ENCODE measurements at regions not wholly inside any gene's neighbourhood (a gene's known extent, or its start where the extent isn't known, plus 50 kb on each side); places are given as distances from the start of the nearest gene placed in this dataset.

GRCh38 chr4:71181332-71181731, 157.5 kb upstream of the SLC4A4 start:
- ChIA-PET CTCF (no interaction called here), POLR2A (no interaction called here)
- DNase-seq: no peak
- no CpG with 5 or more reads among the region's 1 CpG for WGBS (ENCODE audit: insufficient coverage)
- H3K9me3 ChIP-seq (ENCODE audit: control extremely low read depth in 1 of 5, control insufficient read depth in 4 of 5, insufficient read depth in 2 of 5, low read depth in 1 of 5, low read length in 4 of 5): no peaks in the 10 kb centered on the region
- H3K27me3 ChIP-seq (replicated peaks in 2 of 5; ENCODE audit: control insufficient read depth in 4 of 5, insufficient read depth in 5 of 5, low read length in 4 of 5): peaks cover 4 to 19% (median 6%) of the 10 kb centered on the region in 5 experiments
- H3K4me1 ChIP-seq (ENCODE audit: control extremely low read depth in 1 of 4, control insufficient read depth in 4 of 4, insufficient read depth in 4 of 4, low read length in 3 of 4): peaks cover 0 to 6% (median 2%) of the 10 kb centered on the region in 4 experiments
- no peak overlapping the region for H3K27ac ChIP-seq (ENCODE audit: insufficient read depth in 1 of 2, low read depth in 1 of 2, low read length in 2 of 2, poor library complexity in 1 of 2, severe bottlenecking in 2 of 2)
- H3K36me3 ChIP-seq (ENCODE audit: control insufficient read depth in 4 of 4, insufficient read depth in 4 of 4, low read length in 3 of 4): no peaks in the 10 kb centered on the region
- no peak overlapping the region for H3K4me3 ChIP-seq (ENCODE audit: control insufficient read depth in 1 of 7, extremely low read depth in 1 of 7, insufficient read depth in 4 of 7, low read depth in 2 of 7, low read length in 6 of 7)

- H3K4me1 ChIP-seq (ENCODE audit: control extremely low read depth in 1 of 4, control insufficient read depth in 4 of 4, insufficient read depth in 4 of 4, low read length in 3 of 4): peaks cover 8 to 21% (median 19%) of the 10 kb centered on the region in 4 experiments
- no peak overlapping the region for H3K4me3 ChIP-seq (ENCODE audit: control insufficient read depth in 1 of 7, extremely low read depth in 1 of 7, insufficient read depth in 4 of 7, low read depth in 2 of 7, low read length in 6 of 7)
- peak; percentile 75 to 87 (median 85) for DNase-seq
- CTCF ChIA-PET: interaction anchor here (0.9 to 1.8 kb wide), 6 partner anchors 17 to 531 kb away, joined by 3 to 7 read pairs (median 3); no protein-coding TSS in a partner anchor
- POLR2A ChIA-PET: no interaction called here
- 34% methylated on average over 8 of the region's 10 CpGs for WGBS (ENCODE audit: insufficient coverage)
- no peaks in the 10 kb centered on the region for H3K36me3 ChIP-seq (ENCODE audit: control insufficient read depth in 4 of 4, insufficient read depth in 4 of 4, low read length in 3 of 4)
- H3K27me3 ChIP-seq (replicated peaks in 2 of 5; ENCODE audit: control insufficient read depth in 4 of 5, insufficient read depth in 5 of 5, low read length in 4 of 5): peaks cover 4 to 32% (median 15%) of the 10 kb centered on the region in 5 experiments
- no peaks in the 10 kb centered on the region for H3K9me3 ChIP-seq (ENCODE audit: control extremely low read depth in 1 of 5, control insufficient read depth in 4 of 5, insufficient read depth in 2 of 5, low read depth in 1 of 5, low read length in 4 of 5)
- H3K27ac ChIP-seq (ENCODE audit: insufficient read depth in 1 of 2, low read depth in 1 of 2, low read length in 2 of 2, poor library complexity in 1 of 2, severe bottlenecking in 2 of 2): no peak overlapping the region
These were observed 154.5 kb upstream of the SLC4A4 start for GRCh38 chr4:71184195-71184781.

GRCh38 chr4:71185037-71185436, 153.8 kb upstream of the SLC4A4 start:
- CTCF ChIA-PET: interaction anchor here (0.9 to 1.8 kb wide), 6 partner anchors 17 to 530 kb away, joined by 3 to 6 read pairs (median 3); no protein-coding TSS in a partner anchor

GRCh38 chr4:71186257-71186565, 152.6 kb upstream of the SLC4A4 start:
- Histone ChIP-seq H3K9me3 (ENCODE audit: control extremely low read depth in 1 of 5, control insufficient read depth in 4 of 5, insufficient read depth in 2 of 5, low read depth in 1 of 5, low read length in 4 of 5) (no peaks in the 10 kb centered on the region), H3K4me1 (ENCODE audit: control extremely low read depth in 1 of 4, control insufficient read depth in 4 of 4, insufficient read depth in 4 of 4, low read length in 3 of 4) (peaks cover 8 to 21% (median 19%) of the 10 kb centered on the region in 4 experiments), H3K36me3 (ENCODE audit: control insufficient read depth in 4 of 4, insufficient read depth in 4 of 4, low read length in 3 of 4) (no peaks in the 10 kb centered on the region), H3K27ac (ENCODE audit: insufficient read depth in 1 of 2, low read depth in 1 of 2, low read length in 2 of 2, poor library complexity in 1 of 2, severe bottlenecking in 2 of 2) (no peak overlapping the region), H3K27me3 (replicated peaks in 2 of 5; ENCODE audit: control insufficient read depth in 4 of 5, insufficient read depth in 5 of 5, low read length in 4 of 5) (peaks cover 4 to 32% (median 15%) of the 10 kb centered on the region in 5 experiments), H3K4me3 (ENCODE audit: control insufficient read depth in 1 of 7, extremely low read depth in 1 of 7, insufficient read depth in 4 of 7, low read depth in 2 of 7, low read length in 6 of 7) (peak overlapping the region; percentile 53 to 85 (median 79))
- ChIA-PET POLR2A (no interaction called here), CTCF (interaction anchor here (0.8 to 1.4 kb wide), 3 partner anchors 8 to 135 kb away, joined by 3 to 4 read pairs (median 3); no protein-coding TSS in a partner anchor)
- 13% methylated on average over 3 of the region's 11 CpGs for WGBS (ENCODE audit: insufficient coverage)
- DNase-seq: no peak

More at GRCh38 chr4:71185037-71185436, 153.8 kb upstream of the SLC4A4 start:
- H3K27ac ChIP-seq (ENCODE audit: insufficient read depth in 1 of 2, low read depth in 1 of 2, low read length in 2 of 2, poor library complexity in 1 of 2, severe bottlenecking in 2 of 2): no peak overlapping the region
- POLR2A ChIA-PET: interaction anchor here (0.6 kb wide), 1 partner anchor 257 kb away, joined by 3 read pairs; no protein-coding TSS in a partner anchor
- H3K4me3 ChIP-seq (ENCODE audit: control insufficient read depth in 1 of 7, extremely low read depth in 1 of 7, insufficient read depth in 4 of 7, low read depth in 2 of 7, low read length in 6 of 7): no peak overlapping the region
- peaks cover 4 to 32% (median 15%) of the 10 kb centered on the region in 5 experiments for H3K27me3 ChIP-seq (replicated peaks in 2 of 5; ENCODE audit: control insufficient read depth in 4 of 5, insufficient read depth in 5 of 5, low read length in 4 of 5)
- DNase-seq: peak in 2 of 3 donors; percentile 9 to 17
- H3K9me3 ChIP-seq (ENCODE audit: control extremely low read depth in 1 of 5, control insufficient read depth in 4 of 5, insufficient read depth in 2 of 5, low read depth in 1 of 5, low read length in 4 of 5): no peaks in the 10 kb centered on the region
- no peaks in the 10 kb centered on the region for H3K36me3 ChIP-seq (ENCODE audit: control insufficient read depth in 4 of 4, insufficient read depth in 4 of 4, low read length in 3 of 4)
- WGBS (ENCODE audit: insufficient coverage): 50% methylated on average over 1 of the region's 3 CpGs
- peaks cover 8 to 21% (median 19%) of the 10 kb centered on the region in 4 experiments for H3K4me1 ChIP-seq (ENCODE audit: control extremely low read depth in 1 of 4, control insufficient read depth in 4 of 4, insufficient read depth in 4 of 4, low read length in 3 of 4)

GRCh38 chr4:71186566-71187403, 152.0 kb upstream of the SLC4A4 start:
- Histone ChIP-seq H3K4me1 (ENCODE audit: control extremely low read depth in 1 of 4, control insufficient read depth in 4 of 4, insufficient read depth in 4 of 4, low read length in 3 of 4) (peaks cover 8 to 21% (median 19%) of the 10 kb centered on the region in 4 experiments), H3K27ac (ENCODE audit: insufficient read depth in 1 of 2, low read depth in 1 of 2, low read length in 2 of 2, poor library complexity in 1 of 2, severe bottlenecking in 2 of 2) (no peak overlapping the region)

GRCh38 chr4:71187404-71188155, 151.2 kb upstream of the SLC4A4 start:
- no peak overlapping the region for H3K27ac ChIP-seq (ENCODE audit: insufficient read depth in 1 of 2, low read depth in 1 of 2, low read length in 2 of 2, poor library complexity in 1 of 2, severe bottlenecking in 2 of 2)
- peaks cover 8 to 21% (median 19%) of the 10 kb centered on the region in 4 experiments for H3K4me1 ChIP-seq (ENCODE audit: control extremely low read depth in 1 of 4, control insufficient read depth in 4 of 4, insufficient read depth in 4 of 4, low read length in 3 of 4)
- under 1% methylated on average over 38 of the region's 45 CpGs for WGBS (ENCODE audit: insufficient coverage)
- ChIA-PET CTCF (interaction anchor here (1.1 to 1.2 kb wide), 2 partner anchors 12 to 136 kb away, joined by 3 to 4 read pairs; no protein-coding TSS in a partner anchor), POLR2A (no interaction called here)
- peak in 2 of 3 donors; percentile 71 to 80 for DNase-seq
- peak overlapping the region; percentile 53 to 88 (median 79) for H3K4me3 ChIP-seq (ENCODE audit: control insufficient read depth in 1 of 7, extremely low read depth in 1 of 7, insufficient read depth in 4 of 7, low read depth in 2 of 7, low read length in 6 of 7)
- no peaks in the 10 kb centered on the region for H3K36me3 ChIP-seq (ENCODE audit: control insufficient read depth in 4 of 4, insufficient read depth in 4 of 4, low read length in 3 of 4)
- peaks cover 4 to 32% (median 15%) of the 10 kb centered on the region in 5 experiments for H3K27me3 ChIP-seq (replicated peaks in 2 of 5; ENCODE audit: control insufficient read depth in 4 of 5, insufficient read depth in 5 of 5, low read length in 4 of 5)
- no peaks in the 10 kb centered on the region for H3K9me3 ChIP-seq (ENCODE audit: control extremely low read depth in 1 of 5, control insufficient read depth in 4 of 5, insufficient read depth in 2 of 5, low read depth in 1 of 5, low read length in 4 of 5)

More at GRCh38 chr4:71186566-71187403, 152.0 kb upstream of the SLC4A4 start:
- Histone ChIP-seq H3K9me3 (ENCODE audit: control extremely low read depth in 1 of 5, control insufficient read depth in 4 of 5, insufficient read depth in 2 of 5, low read depth in 1 of 5, low read length in 4 of 5) (no peaks in the 10 kb centered on the region), H3K27me3 (replicated peaks in 2 of 5; ENCODE audit: control insufficient read depth in 4 of 5, insufficient read depth in 5 of 5, low read length in 4 of 5) (peaks cover 4 to 32% (median 15%) of the 10 kb centered on the region in 5 experiments), H3K36me3 (ENCODE audit: control insufficient read depth in 4 of 4, insufficient read depth in 4 of 4, low read length in 3 of 4) (no peaks in the 10 kb centered on the region), H3K4me3 (ENCODE audit: control insufficient read depth in 1 of 7, extremely low read depth in 1 of 7, insufficient read depth in 4 of 7, low read depth in 2 of 7, low read length in 6 of 7) (peak overlapping the region; percentile 53 to 88 (median 79))
- WGBS (ENCODE audit: insufficient coverage): under 1% methylated on average over 80 of the region's 105 CpGs
- ChIA-PET POLR2A (no interaction called here), CTCF (interaction anchor here (0.8 to 1.4 kb wide), 3 partner anchors 8 to 136 kb away, joined by 3 to 4 read pairs (median 3); no protein-coding TSS in a partner anchor)
- DNase-seq: peak; percentile 44 to 65 (median 54)

Measured in common myeloid progenitor, CD34-positive (primary cell).